ENCODE measurements at regions not wholly inside any gene's neighbourhood (a gene's known extent, or its start where the extent isn't known, plus 50 kb on each side); places are given as distances from the start of the nearest gene placed in this dataset.

GRCh38 chr2:139155991-139156390 lies 375.8 kb upstream of the NXPH2 start:
- H3K4me3 ChIP-seq (ENCODE audit: control insufficient read depth in 2 of 3, extremely low read depth in 1 of 3, insufficient read depth in 2 of 3, low read depth in 1 of 3, low read length in 3 of 3) = no peak overlapping the region
- H3K9me3 ChIP-seq (ENCODE audit: control insufficient read depth, low read depth, low read length) = no peaks in the 10 kb centered on the region
- DNase-seq (ENCODE audit: low read depth, low spot score) (no peak), FAIRE-seq (no peak)
- H3K4me2 ChIP-seq (ENCODE audit: control insufficient read depth, extremely low read depth, insufficient read depth, low read depth, low read length) = no peak overlapping the region
- no peak overlapping the region for H3K27ac ChIP-seq (ENCODE audit: control insufficient read depth, insufficient read depth, low read length)
- H3K9me1 ChIP-seq (ENCODE audit: control insufficient read depth, extremely low read depth, insufficient read depth, low read length) = no peaks in the 10 kb centered on the region
- no peak overlapping the region for H2AFZ ChIP-seq (ENCODE audit: control insufficient read depth, low read length)
- no peak overlapping the region for H3K9ac ChIP-seq (ENCODE audit: control insufficient read depth, extremely low read depth, insufficient read depth, low read length)
- no peaks in the 10 kb centered on the region for H3K36me3 ChIP-seq (ENCODE audit: control insufficient read depth in 2 of 2, extremely low read depth in 1 of 2, insufficient read depth in 2 of 2, low read length in 2 of 2)
- no peaks in the 10 kb centered on the region for H3K79me2 ChIP-seq (ENCODE audit: control insufficient read depth, insufficient read depth, low read length)
- dilution Hi-C loops (cut with MboI; ENCODE audit: extremely low pct_ligation_motif_present, low sequenced_read_pairs) = no loop called here
- H4K20me1 ChIP-seq (ENCODE audit: control insufficient read depth, extremely low read depth, insufficient read depth, low read length) = no peaks in the 10 kb centered on the region
- no peaks in the 10 kb centered on the region for H3K4me1 ChIP-seq (ENCODE audit: control insufficient read depth, extremely low read depth, insufficient read depth, low read length)
- no peaks in the 10 kb centered on the region for H3K27me3 ChIP-seq (ENCODE audit: control insufficient read depth, extremely low read depth, insufficient read depth, low read length)
- no peak for TF ChIP-seq EZH2 (IDR thresholded peaks at IDR 0.05; ENCODE audit: low read length)
- no peak for TF ChIP-seq CTCF (optimal IDR thresholded peaks at IDR 0.05 in 1 of 3, IDR thresholded peaks at IDR 0.05 in 1 of 3, conservative IDR thresholded peaks at IDR 0.05 in 1 of 3; ENCODE audit: extremely low read depth in 1 of 3, insufficient read depth in 2 of 3, low read length in 3 of 3)

GRCh38 chr2:139142252-139142880 lies 362.2 kb upstream of the NXPH2 start:
- H2AFZ ChIP-seq (ENCODE audit: control insufficient read depth, low read length) = no peak overlapping the region
- H3K27me3 ChIP-seq (ENCODE audit: control insufficient read depth, extremely low read depth, insufficient read depth, low read length) = no peaks in the 10 kb centered on the region
- H3K9me1 ChIP-seq (ENCODE audit: control insufficient read depth, extremely low read depth, insufficient read depth, low read length) = no peaks in the 10 kb centered on the region
- H3K79me2 ChIP-seq (ENCODE audit: control insufficient read depth, insufficient read depth, low read length) = no peaks in the 10 kb centered on the region
- H3K4me3 ChIP-seq (ENCODE audit: control insufficient read depth in 2 of 3, extremely low read depth in 1 of 3, insufficient read depth in 2 of 3, low read depth in 1 of 3, low read length in 3 of 3) = no peak overlapping the region
- no peak overlapping the region for H3K4me2 ChIP-seq (ENCODE audit: control insufficient read depth, extremely low read depth, insufficient read depth, low read depth, low read length)
- dilution Hi-C loops (cut with MboI; ENCODE audit: extremely low pct_ligation_motif_present, low sequenced_read_pairs) = no loop called here
- DNase-seq (ENCODE audit: low read depth, low spot score) (no peak), FAIRE-seq (no peak)
- no peaks in the 10 kb centered on the region for H3K9me3 ChIP-seq (ENCODE audit: control insufficient read depth, low read depth, low read length)
- no peak overlapping the region for H3K27ac ChIP-seq (ENCODE audit: control insufficient read depth, insufficient read depth, low read length)
- TF ChIP-seq CTCF (optimal IDR thresholded peaks at IDR 0.05 in 1 of 3, IDR thresholded peaks at IDR 0.05 in 1 of 3, conservative IDR thresholded peaks at IDR 0.05 in 1 of 3; ENCODE audit: extremely low read depth in 1 of 3, insufficient read depth in 2 of 3, low read length in 3 of 3) (no peak), EZH2 (IDR thresholded peaks at IDR 0.05; ENCODE audit: low read length) (no peak)
- no peaks in the 10 kb centered on the region for H3K36me3 ChIP-seq (ENCODE audit: control insufficient read depth in 2 of 2, extremely low read depth in 1 of 2, insufficient read depth in 2 of 2, low read length in 2 of 2)
- no peaks in the 10 kb centered on the region for H3K4me1 ChIP-seq (ENCODE audit: control insufficient read depth, extremely low read depth, insufficient read depth, low read length)
- H3K9ac ChIP-seq (ENCODE audit: control insufficient read depth, extremely low read depth, insufficient read depth, low read length) = no peak overlapping the region
- H4K20me1 ChIP-seq (ENCODE audit: control insufficient read depth, extremely low read depth, insufficient read depth, low read length) = no peaks in the 10 kb centered on the region
